ENCODE measurements at regions not wholly inside any gene's neighbourhood (a gene's known extent, or its start where the extent isn't known, plus 50 kb on each side); places are given as distances from the start of the nearest gene placed in this dataset.

GRCh38 chr1:229132706-229133105, 138.2 kb upstream of the RAB4A start:
- TF ChIP-seq CTCF (IDR thresholded peaks at IDR 0.05; ENCODE audit: low read depth, low read length, missing input control): no peak
- TF ChIP-seq FOXA1 (IDR thresholded peaks at IDR 0.05): no peak
- TF ChIP-seq TAF1 (conservative IDR thresholded peaks at IDR 0.05): no peak
- no peak for TF ChIP-seq MAX (IDR thresholded peaks at IDR 0.05)
- no peak for TF ChIP-seq GABPA (IDR thresholded peaks at IDR 0.05 in 1 of 2, conservative IDR thresholded peaks at IDR 0.05 in 1 of 2)
- no peak for TF ChIP-seq SP1 (IDR thresholded peaks at IDR 0.05)
- no peak for TF ChIP-seq REST (IDR thresholded peaks at IDR 0.05)
- TF ChIP-seq YY1 (IDR thresholded peaks at IDR 0.05): no peak
- TF ChIP-seq RAD21 (IDR thresholded peaks at IDR 0.05): no peak

All from liver (tissue), 3 donors.